ENCODE measurements at regions not wholly inside any gene's neighbourhood (a gene's known extent, or its start where the extent isn't known, plus 50 kb on each side); places are given as distances from the start of the nearest gene placed in this dataset.
A peak's percentile ranks its signal among the peaks of the same experiment; 100 is the strongest.

DNA sequence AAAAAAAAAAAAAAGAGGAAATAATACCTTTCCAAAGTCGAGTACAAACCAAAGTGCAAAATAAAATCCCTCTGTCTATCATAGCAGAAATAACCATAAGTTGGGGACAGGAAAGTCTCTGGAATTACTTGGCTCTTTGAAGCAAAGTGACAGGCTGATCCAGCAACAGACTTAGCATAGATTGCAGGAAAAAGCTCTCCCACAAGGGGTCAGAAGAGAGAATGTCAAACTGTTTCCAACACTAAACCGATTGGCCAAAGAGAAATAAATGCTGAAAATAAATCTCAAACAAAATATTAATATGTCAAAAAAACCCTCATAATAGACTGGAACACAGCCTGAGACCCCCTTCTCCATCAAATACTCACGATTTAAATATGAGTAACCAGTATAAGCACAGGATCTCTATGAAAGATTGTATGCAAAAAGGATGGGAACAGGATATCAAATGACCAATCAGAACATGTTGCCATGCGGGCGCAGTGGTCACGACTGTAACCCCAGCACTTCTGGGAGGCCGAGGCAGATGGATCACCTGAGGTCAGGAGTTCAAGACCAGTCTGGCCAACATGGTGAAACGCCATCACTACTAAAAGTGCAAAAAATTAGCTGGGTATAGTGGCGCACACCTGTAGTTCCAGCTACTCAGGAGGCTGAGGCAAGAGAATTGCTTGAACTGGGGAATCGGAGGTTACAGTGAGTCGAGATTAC lies 1000.7 kb upstream of the LRRN3 start (continued):
- TF ChIP-seq ZBTB33 (IDR thresholded peaks at IDR 0.05), result no peak
- TF ChIP-seq DPF2 (IDR thresholded peaks at IDR 0.05), result no peak
- peak; percentile 43; the same call in 1 of the 2 replicates for TF ChIP-seq RAD21 (IDR thresholded peaks at IDR 0.05; ENCODE audit: insufficient read depth, low read depth, low read length)

DNA sequence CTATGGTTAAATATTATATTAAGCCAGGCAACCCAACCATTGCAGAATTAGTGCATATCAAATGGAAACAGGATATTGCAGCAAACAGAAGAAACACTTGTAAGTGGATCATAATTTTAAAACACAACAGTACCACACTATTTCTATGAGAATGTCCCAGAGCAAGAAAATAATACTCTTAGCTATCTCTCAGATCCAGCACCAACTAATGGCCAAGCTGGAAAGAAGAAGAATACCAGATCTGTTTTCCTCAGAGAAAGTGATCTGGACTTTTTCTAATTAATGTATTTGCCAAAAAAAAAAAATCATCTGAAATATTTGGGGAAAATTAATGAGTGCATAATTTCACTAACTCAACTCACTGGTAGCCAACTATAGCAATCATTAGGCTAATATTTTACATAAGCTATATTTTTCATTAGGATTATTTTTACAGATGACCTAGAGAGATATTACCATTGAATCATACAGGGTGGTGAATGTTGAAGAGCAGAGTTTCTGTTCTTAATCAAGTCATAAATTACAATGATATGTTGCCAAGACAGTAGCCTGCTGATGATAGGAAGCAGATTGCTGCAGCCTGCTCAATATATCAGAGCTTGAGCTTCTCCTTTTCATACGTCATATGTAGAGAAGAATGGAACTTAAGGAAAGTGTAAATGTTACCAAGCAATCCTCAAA lies 995.4 kb upstream of the LRRN3 start:
- ChIA-PET POLR2A (no interaction called here), RAD21 (ENCODE audit: unreplicated experiment) (no interaction called here), SMC1A (ENCODE audit: uncharacterized antibody, unreplicated experiment) (no interaction called here), CTCF (interaction anchor here (0.7 kb wide), 1 partner anchor 1639 kb away, joined by 3 read pairs; no protein-coding TSS in a partner anchor)
- 0% methylated on average over 1 of the region's 1 CpG for WGBS (ENCODE audit: insufficient coverage, insufficient replicate concordance, low lambda C conversion rate, missing lambda C conversion rate)
- intact Hi-C loops (cut with micrococcal nuclease; ENCODE audit: unreplicated experiment), result no loop called here
- H4K20me1 ChIP-seq (ENCODE audit: control insufficient read depth, insufficient read depth), result no peaks in the 10 kb centered on the region
- FAIRE-seq (no peak), DNase-seq (ENCODE audit: low read depth, low spot score) (no peak), ATAC-seq (no peak)
- H3K4me2 ChIP-seq (ENCODE audit: control insufficient read depth, insufficient read depth), result no peak overlapping the region
- H3K27me3 ChIP-seq (replicated peaks in 1 of 2; ENCODE audit: control insufficient read depth in 2 of 2, insufficient read depth in 2 of 2, low read length in 1 of 2), result no peaks in the 10 kb centered on the region
- no peak overlapping the region for H3K4me3 ChIP-seq
- no peak overlapping the region for H3K27ac ChIP-seq (ENCODE audit: control insufficient read depth, insufficient read depth)
- in situ Hi-C loops (cut with MboI), result no loop called here
- no peak overlapping the region for H3K9ac ChIP-seq (ENCODE audit: control insufficient read depth, insufficient read depth, low read length)
- H3K9me3 ChIP-seq (replicated peaks; ENCODE audit: control insufficient read depth, insufficient read depth, low read length), result no peaks in the 10 kb centered on the region
- no peaks in the 10 kb centered on the region for H3K36me3 ChIP-seq (ENCODE audit: control insufficient read depth in 2 of 2, insufficient read depth in 2 of 2, low read length in 1 of 2)
- TF ChIP-seq CREB1 (IDR thresholded peaks at IDR 0.05; ENCODE audit: low read depth) (no peak), MEF2B (IDR thresholded peaks at IDR 0.05; ENCODE audit: partially characterized antibody, poor library complexity, severe bottlenecking) (no peak)
- H2AFZ ChIP-seq (ENCODE audit: control insufficient read depth, low read depth, low read length), result no peak overlapping the region
- H3K79me2 ChIP-seq (ENCODE audit: control insufficient read depth, insufficient read depth, low read length), result no peaks in the 10 kb centered on the region
- no peaks in the 10 kb centered on the region for H3K4me1 ChIP-seq (ENCODE audit: control insufficient read depth, insufficient read depth, low read length)
- no TSS peak for BruUV-seq (replicated peaks)
